ENCODE measurements at regions not wholly inside any gene's neighbourhood (a gene's known extent, or its start where the extent isn't known, plus 50 kb on each side); places are given as distances from the start of the nearest gene placed in this dataset.

DNA sequence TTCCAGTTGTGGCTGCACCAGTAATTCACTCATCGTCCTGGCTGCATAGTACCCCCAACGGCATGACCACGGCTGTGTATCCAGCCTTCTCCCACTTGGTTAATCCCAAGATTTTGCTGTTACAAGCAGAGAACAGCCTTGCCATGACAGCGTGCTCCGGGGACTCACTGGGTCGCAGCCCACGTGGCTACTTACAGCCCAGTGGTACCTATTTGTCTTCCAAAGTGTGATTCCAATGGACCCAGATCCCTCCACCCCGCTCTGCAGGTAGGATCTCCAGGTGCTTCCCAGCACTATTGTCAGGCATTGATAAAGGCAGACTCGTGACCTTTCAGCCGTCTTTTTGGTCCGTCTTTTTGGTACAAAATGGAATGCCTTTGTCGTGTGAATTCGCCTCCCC is 119.0 kb upstream of the FGF3 start (continued):
- TF ChIP-seq CHD7 (IDR thresholded peaks at IDR 0.05; ENCODE audit: insufficient replicate concordance, low read length) (no peak), TAF7 (optimal IDR thresholded peaks at IDR 0.05; ENCODE audit: borderline replicate concordance, low read depth, low read length) (no peak), SP1 (IDR thresholded peaks at IDR 0.05; ENCODE audit: low read depth, low read length) (no peak), JUND (IDR thresholded peaks at IDR 0.05; ENCODE audit: low read length) (no peak)
